Brain microvascular endothelial cell (primary cell): ENCODE measurements at regions not wholly inside any gene's neighbourhood (a gene's known extent, or its start where the extent isn't known, plus 50 kb on each side); places are given as distances from the start of the nearest gene placed in this dataset.

Source experiments
- DNase-seq: peaks from one replicate; pipeline ENCODE4 v3.0.0-alpha.2; 2020
- H3K27ac ChIP-seq: fragments of 250-450 bp; sonication (Bioruptor Pico); 2 replicates; pipeline ENCODE4 v1.5.1; 2020; ENCODE audit warnings: mild to moderate bottlenecking, moderate library complexity
- H3K27me3 ChIP-seq: fragments of 250-450 bp; sonication (Bioruptor Pico); replicated peaks from 2 replicates; pipeline ENCODE4 v1.5.1; 2020; ENCODE audit warnings: mild to moderate bottlenecking
- H3K36me3 ChIP-seq: fragments of 250-450 bp; sonication (Bioruptor Pico); replicated peaks from 2 replicates; pipeline ENCODE4 v1.5.1; 2020; ENCODE audit warnings: mild to moderate bottlenecking
- H3K4me3 ChIP-seq: 2 replicates; pipeline ENCODE4 v1.5.1; 2011; ENCODE audit warnings: low read depth, mild to moderate bottlenecking, control low read depth, low read length, moderate library complexity
- in situ Hi-C: cut with HindIII; loops from 2 replicates; pipeline ENCODE4 v1.10.0; 2017; ENCODE audit warnings: low sequenced_read_pairs, low pct_ligation_motif_present
- TF ChIP-seq, protein P1 (sequence below): IDR thresholded peaks from 2 replicates; pipeline ENCODE4 v1.5.1; 2011; ENCODE audit warnings: low read depth, mild to moderate bottlenecking, moderate library complexity, low read length, control low read depth, inconsistent platforms; ENCODE audit errors: missing control alignments

DNA sequence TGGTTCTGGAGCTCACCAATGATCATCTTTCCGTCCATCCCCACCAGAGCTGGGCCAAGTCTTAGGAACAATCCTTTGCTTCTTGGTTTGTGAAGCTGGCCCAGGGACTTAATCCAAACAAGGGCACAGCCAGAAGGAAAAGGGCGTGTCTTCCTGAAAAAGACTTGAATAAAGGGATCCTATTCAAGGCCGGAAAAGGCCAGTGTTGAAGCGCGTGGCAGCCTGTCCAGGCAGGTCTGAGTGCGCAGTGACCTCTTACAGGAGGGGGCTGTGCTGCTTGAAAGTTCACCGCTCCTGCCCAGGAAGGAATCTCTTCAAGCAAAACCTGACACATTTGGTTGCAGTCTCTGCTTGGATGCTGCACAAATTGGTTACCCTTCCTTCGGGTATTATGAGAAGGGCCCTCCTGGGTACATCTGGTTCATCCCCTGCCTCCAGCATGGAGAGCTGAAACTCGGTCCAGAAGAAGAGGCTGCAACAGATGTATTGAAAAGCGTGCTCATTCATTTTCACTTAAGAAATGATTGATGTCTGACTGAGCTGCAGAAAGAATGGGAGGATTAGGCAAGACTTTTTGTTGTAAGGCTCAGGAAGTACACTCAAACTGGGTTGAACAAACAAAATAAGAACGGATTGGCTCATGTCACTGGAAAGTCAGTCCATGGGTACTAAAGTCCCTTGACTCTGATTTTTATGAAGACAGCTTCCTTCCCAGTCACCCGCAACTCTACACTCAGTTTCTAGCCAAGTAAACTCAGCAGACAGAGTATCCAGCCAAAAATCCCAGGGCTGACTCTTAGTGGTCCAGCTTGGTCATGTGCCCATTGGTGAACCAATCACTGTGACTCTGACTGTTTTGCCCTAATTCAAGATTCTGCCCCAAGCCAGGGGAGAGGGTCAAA, 136.3 kb downstream of the TFAP2C start:
- Histone ChIP-seq H3K27me3 (no peaks in the 10 kb centered on the region), H3K36me3 (no peaks in the 10 kb centered on the region), H3K4me3 (no peak overlapping the region), H3K27ac (no peak overlapping the region)
- TF ChIP-seq, protein P1, sequence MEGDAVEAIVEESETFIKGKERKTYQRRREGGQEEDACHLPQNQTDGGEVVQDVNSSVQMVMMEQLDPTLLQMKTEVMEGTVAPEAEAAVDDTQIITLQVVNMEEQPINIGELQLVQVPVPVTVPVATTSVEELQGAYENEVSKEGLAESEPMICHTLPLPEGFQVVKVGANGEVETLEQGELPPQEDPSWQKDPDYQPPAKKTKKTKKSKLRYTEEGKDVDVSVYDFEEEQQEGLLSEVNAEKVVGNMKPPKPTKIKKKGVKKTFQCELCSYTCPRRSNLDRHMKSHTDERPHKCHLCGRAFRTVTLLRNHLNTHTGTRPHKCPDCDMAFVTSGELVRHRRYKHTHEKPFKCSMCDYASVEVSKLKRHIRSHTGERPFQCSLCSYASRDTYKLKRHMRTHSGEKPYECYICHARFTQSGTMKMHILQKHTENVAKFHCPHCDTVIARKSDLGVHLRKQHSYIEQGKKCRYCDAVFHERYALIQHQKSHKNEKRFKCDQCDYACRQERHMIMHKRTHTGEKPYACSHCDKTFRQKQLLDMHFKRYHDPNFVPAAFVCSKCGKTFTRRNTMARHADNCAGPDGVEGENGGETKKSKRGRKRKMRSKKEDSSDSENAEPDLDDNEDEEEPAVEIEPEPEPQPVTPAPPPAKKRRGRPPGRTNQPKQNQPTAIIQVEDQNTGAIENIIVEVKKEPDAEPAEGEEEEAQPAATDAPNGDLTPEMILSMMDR, result no peak
- no peak for DNase-seq
- in situ Hi-C loops, result no loop called here

DNA sequence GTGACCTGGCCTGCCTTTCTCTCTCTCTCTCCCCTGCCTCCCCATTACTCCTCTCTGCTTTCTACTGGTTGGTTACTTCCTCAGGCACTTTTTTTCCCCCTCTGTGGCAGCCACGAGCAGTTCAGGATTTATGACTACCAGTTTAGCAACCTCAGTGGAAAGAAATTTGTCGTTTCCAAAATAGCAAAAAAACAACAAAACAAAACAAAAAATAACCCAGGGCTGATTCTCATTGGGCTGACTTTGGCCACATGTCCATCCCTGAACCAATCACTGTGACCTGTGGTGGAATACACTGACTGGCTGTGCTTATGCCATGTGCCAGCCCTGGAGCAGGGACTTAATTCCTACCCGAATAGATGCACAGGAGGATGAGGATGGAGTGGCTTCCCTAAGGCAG, 137.4 kb downstream of the TFAP2C start:
- Histone ChIP-seq H3K36me3 (no peaks in the 10 kb centered on the region), H3K27me3 (no peaks in the 10 kb centered on the region), H3K27ac (no peak overlapping the region), H3K4me3 (no peak overlapping the region)
- TF ChIP-seq, protein P1, result no peak
- in situ Hi-C loops, result no loop called here
- no peak for DNase-seq

DNA sequence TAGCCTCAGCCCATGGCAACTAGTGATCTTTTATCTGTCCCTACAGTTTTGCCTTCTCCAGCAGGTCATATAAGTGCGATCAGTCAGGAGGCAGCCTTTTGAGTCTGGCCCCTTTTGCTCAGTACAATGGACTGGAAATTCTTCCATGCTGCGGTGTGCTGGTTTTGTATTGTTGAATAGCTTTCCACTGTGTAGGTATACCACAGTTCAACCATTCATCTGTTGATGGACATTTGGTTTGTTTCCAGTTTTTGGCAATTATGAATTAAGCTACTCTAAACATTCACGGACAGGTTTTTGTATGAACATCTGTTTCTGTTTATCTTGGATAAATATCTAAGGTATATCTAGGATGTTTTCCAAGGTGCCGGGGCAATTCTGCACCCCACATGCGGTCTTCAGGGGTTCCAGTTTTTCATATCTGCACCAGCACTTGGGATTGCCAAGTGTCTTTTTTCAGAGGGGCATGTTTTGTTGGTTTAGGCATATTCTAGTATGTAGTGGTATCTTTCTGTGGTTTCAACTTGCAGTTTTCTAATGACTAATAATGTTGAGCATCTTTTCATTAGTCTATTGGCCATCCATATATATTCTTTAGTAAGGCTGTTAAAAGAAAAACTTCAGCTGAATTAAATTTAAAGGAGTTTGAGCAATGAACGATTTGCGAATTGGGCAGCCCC, 141.0 kb downstream of the TFAP2C start:
- DNase-seq, result no peak
- no peak overlapping the region for H3K27ac ChIP-seq

DNA sequence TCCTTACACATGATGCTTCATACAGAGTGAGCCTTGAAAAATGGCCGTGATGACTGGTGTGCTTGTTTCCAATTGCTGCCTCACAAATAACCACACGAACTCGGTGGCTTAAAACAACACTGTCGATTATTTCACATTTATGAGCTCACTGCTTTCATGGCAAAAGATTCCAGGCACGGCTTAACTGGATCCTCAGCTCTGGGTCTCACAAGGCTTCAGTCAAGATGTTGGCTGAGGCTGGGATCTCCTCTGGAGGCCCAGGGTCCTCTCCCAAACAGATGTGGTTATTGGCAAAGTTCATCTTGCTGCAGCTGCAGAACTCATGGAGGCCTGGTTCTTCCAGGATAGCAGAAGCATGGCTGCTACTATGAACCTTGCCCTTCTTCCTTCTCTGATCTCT, 144.6 kb downstream of the TFAP2C start:
- TF ChIP-seq, protein P1, result no peak

More for the DNA sequence above, 141.0 kb downstream of the TFAP2C start:
- TF ChIP-seq, protein P1, result no peak
- Histone ChIP-seq H3K4me3 (no peak overlapping the region), H3K27me3 (no peaks in the 10 kb centered on the region), H3K36me3 (no peaks in the 10 kb centered on the region)
- in situ Hi-C loops, result no loop called here

DNA sequence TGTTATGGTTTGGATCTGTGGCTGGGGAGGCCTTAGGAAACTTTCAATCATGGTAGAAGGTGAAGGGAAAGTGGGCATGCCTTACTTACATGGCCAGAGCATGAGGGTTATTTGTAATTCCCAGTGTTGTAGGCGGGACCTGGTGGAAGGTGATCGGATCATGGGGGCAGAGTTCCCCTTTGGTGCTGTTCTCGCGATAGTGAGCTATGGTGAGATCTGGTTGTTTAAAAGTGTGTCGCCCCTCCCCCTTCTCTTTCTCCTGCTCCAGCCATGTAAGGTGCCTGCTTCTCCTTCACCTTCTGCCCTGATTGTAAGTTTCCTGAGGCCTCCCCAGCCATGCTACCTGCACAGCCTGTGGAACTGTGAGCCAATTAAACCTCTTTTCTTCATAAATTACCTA, 145.8 kb downstream of the TFAP2C start:
- TF ChIP-seq, protein P1, result no peak
- no peak for DNase-seq
- Histone ChIP-seq H3K36me3 (no peaks in the 10 kb centered on the region), H3K4me3 (no peak overlapping the region), H3K27ac (no peak overlapping the region), H3K27me3 (no peaks in the 10 kb centered on the region)
- in situ Hi-C loops, result no loop called here

More for the DNA sequence above, 144.6 kb downstream of the TFAP2C start:
- DNase-seq, result no peak
- no peak overlapping the region for H3K27ac ChIP-seq
- no peak overlapping the region for H3K4me3 ChIP-seq
- H3K36me3 ChIP-seq, result no peaks in the 10 kb centered on the region
- H3K27me3 ChIP-seq, result no peaks in the 10 kb centered on the region
- in situ Hi-C loops, result no loop called here
